ENCODE measurements at regions not wholly inside any gene's neighbourhood (a gene's known extent, or its start where the extent isn't known, plus 50 kb on each side); places are given as distances from the start of the nearest gene placed in this dataset.

GRCh38 chr13:39981056-39981455 is 325.6 kb downstream of the COG6 start:
- DNase-seq, result no peak
- H3K27me3 ChIP-seq (ENCODE audit: control insufficient read depth in 2 of 2, insufficient read depth in 2 of 2, low read length in 2 of 2), result no peaks in the 10 kb centered on the region
- H3K27ac ChIP-seq (ENCODE audit: low read depth in 1 of 2, low read length in 2 of 2), result no peak overlapping the region
- H3K79me2 ChIP-seq (ENCODE audit: insufficient read depth, low read length), result no peaks in the 10 kb centered on the region
- H3K36me3 Mint-ChIP-seq, result no peaks in the 10 kb centered on the region
- H3K27me3 Mint-ChIP-seq (ENCODE audit: low read depth in 3 of 3), result peaks cover 0 to 1% (median 0%) of the 10 kb centered on the region in 3 donors
- no peak overlapping the region for H3K4me3 Mint-ChIP-seq
- H4K20me1 ChIP-seq (ENCODE audit: insufficient read depth, low read length), result no peaks in the 10 kb centered on the region
- no peak overlapping the region for H3K4me2 ChIP-seq (replicated peaks; ENCODE audit: extremely low read depth, low read length, poor library complexity, severe bottlenecking)
- peaks cover 0 to 9% (median 3%) of the 10 kb centered on the region in 7 donors for H3K9me3 Mint-ChIP-seq
- H3K4me3 ChIP-seq (replicated peaks in 1 of 3; ENCODE audit: low read depth in 2 of 3, low read length in 3 of 3), result no peak overlapping the region
- H2AFZ ChIP-seq (ENCODE audit: insufficient read depth, low read depth, low read length, poor library complexity, severe bottlenecking), result no peak overlapping the region
- no peaks in the 10 kb centered on the region for H3K4me1 ChIP-seq (ENCODE audit: control insufficient read depth in 1 of 2, insufficient read depth in 2 of 2, low read length in 2 of 2)
- H3K27ac Mint-ChIP-seq, result no peak overlapping the region
- TF ChIP-seq CTCF (IDR thresholded peaks at IDR 0.05), result no peak
- H3K9ac ChIP-seq (ENCODE audit: insufficient read depth, low read length, poor library complexity, severe bottlenecking), result no peak overlapping the region
- no peaks in the 10 kb centered on the region for H3K4me1 Mint-ChIP-seq
- H3K36me3 ChIP-seq (replicated peaks in 1 of 2; ENCODE audit: control insufficient read depth in 1 of 2, insufficient read depth in 2 of 2, low read length in 2 of 2), result no peaks in the 10 kb centered on the region
- peaks cover 0 to 4% of the 10 kb centered on the region in 2 donors for H3K9me3 ChIP-seq (replicated peaks in 1 of 2; ENCODE audit: control insufficient read depth in 1 of 2, insufficient read depth in 1 of 2, low read length in 2 of 2)
- intact Hi-C loops (cut with micrococcal nuclease), result no loop called here

GRCh38 chr13:39982745-39983144 is 327.3 kb downstream of the COG6 start:
- Histone ChIP-seq H3K9me3 (replicated peaks in 1 of 2; ENCODE audit: control insufficient read depth in 1 of 2, insufficient read depth in 1 of 2, low read length in 2 of 2) (peaks cover 0 to 4% of the 10 kb centered on the region in 2 donors), H4K20me1 (ENCODE audit: insufficient read depth, low read length) (no peaks in the 10 kb centered on the region), H3K4me3 (replicated peaks in 1 of 3; ENCODE audit: low read depth in 2 of 3, low read length in 3 of 3) (no peak overlapping the region), H3K9ac (ENCODE audit: insufficient read depth, low read length, poor library complexity, severe bottlenecking) (no peak overlapping the region), H3K27me3 (ENCODE audit: control insufficient read depth in 2 of 2, insufficient read depth in 2 of 2, low read length in 2 of 2) (no peaks in the 10 kb centered on the region), H3K79me2 (ENCODE audit: insufficient read depth, low read length) (no peaks in the 10 kb centered on the region), H3K36me3 (replicated peaks in 1 of 2; ENCODE audit: control insufficient read depth in 1 of 2, insufficient read depth in 2 of 2, low read length in 2 of 2) (no peaks in the 10 kb centered on the region), H3K4me1 (ENCODE audit: control insufficient read depth in 1 of 2, insufficient read depth in 2 of 2, low read length in 2 of 2) (no peaks in the 10 kb centered on the region), H3K27ac (ENCODE audit: low read depth in 1 of 2, low read length in 2 of 2) (no peak overlapping the region), H2AFZ (ENCODE audit: insufficient read depth, low read depth, low read length, poor library complexity, severe bottlenecking) (no peak overlapping the region), H3K4me2 (replicated peaks; ENCODE audit: extremely low read depth, low read length, poor library complexity, severe bottlenecking) (no peak overlapping the region)
- no peak overlapping the region for H3K4me3 Mint-ChIP-seq
- H3K4me1 Mint-ChIP-seq, result no peaks in the 10 kb centered on the region
- H3K27me3 Mint-ChIP-seq (ENCODE audit: low read depth in 3 of 3), result peaks cover 0 to 1% (median 0%) of the 10 kb centered on the region in 3 donors
- no peaks in the 10 kb centered on the region for H3K36me3 Mint-ChIP-seq
- no peak overlapping the region for H3K27ac Mint-ChIP-seq
- no peak for DNase-seq
- WGBS (ENCODE audit: insufficient coverage), result 83% methylated on average over 3 of the region's 4 CpGs
- peaks cover 0 to 6% (median 2%) of the 10 kb centered on the region in 7 donors for H3K9me3 Mint-ChIP-seq
- intact Hi-C loops (cut with micrococcal nuclease), result no loop called here
- TF ChIP-seq CTCF (IDR thresholded peaks at IDR 0.05), result no peak
